ENCODE measurements at regions not wholly inside any gene's neighbourhood (a gene's known extent, or its start where the extent isn't known, plus 50 kb on each side); places are given as distances from the start of the nearest gene placed in this dataset.

GRCh38 chr15:97171556-97171955 lies 788.9 kb upstream of the ARRDC4 start:
- DNase-seq = no peak

- no peak for DNase-seq
Observed at GRCh38 chr15:97174886-97175540, 785.5 kb upstream of the ARRDC4 start.

DNA sequence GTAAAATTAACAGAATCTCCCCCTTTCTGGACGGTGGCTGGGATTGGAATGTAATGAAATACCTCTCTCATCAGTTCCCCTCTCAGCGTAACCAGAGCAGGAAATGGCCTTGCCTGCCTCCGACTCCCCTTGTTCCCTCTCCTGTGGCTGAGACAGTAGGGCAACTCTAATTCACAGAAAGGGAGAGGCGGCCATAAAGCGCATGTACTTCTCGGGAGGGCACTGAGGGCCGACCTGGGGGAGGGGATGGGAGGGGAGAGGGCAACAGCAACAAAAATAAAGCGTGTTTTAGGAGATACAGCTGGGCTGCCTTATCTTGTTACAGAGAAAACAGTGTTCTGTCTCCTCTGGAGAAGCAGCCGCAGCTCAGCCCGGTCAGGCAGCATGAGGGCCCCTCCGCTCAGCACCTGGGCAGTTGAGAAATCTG lies 783.3 kb upstream of the ARRDC4 start:
- peak; percentile 90 for DNase-seq

GRCh38 chr15:97182581-97182980 lies 777.9 kb upstream of the ARRDC4 start:
- no peak for DNase-seq

GRCh38 chr15:97189162-97189780 lies 771.2 kb upstream of the ARRDC4 start:
- no peak for DNase-seq

DNA sequence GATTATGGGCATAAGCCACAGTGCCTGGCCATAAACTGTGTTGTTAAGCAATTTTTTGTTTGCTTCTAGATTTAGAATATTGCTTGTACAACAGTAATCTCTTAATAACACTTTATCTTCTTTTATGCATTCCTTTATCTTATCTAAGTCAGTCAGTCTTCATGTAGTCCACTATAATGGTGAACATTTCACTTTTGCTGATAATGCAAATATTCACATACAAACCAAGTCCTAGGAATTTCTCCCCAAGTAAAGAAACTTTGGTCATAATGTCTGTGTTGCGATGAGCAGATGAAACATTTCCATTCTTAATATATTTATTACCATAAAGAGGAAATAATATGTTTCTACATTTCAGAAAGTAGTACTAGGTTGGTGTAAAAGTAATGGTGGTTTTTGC lies 765.8 kb upstream of the ARRDC4 start:
- no peak for DNase-seq

DNA sequence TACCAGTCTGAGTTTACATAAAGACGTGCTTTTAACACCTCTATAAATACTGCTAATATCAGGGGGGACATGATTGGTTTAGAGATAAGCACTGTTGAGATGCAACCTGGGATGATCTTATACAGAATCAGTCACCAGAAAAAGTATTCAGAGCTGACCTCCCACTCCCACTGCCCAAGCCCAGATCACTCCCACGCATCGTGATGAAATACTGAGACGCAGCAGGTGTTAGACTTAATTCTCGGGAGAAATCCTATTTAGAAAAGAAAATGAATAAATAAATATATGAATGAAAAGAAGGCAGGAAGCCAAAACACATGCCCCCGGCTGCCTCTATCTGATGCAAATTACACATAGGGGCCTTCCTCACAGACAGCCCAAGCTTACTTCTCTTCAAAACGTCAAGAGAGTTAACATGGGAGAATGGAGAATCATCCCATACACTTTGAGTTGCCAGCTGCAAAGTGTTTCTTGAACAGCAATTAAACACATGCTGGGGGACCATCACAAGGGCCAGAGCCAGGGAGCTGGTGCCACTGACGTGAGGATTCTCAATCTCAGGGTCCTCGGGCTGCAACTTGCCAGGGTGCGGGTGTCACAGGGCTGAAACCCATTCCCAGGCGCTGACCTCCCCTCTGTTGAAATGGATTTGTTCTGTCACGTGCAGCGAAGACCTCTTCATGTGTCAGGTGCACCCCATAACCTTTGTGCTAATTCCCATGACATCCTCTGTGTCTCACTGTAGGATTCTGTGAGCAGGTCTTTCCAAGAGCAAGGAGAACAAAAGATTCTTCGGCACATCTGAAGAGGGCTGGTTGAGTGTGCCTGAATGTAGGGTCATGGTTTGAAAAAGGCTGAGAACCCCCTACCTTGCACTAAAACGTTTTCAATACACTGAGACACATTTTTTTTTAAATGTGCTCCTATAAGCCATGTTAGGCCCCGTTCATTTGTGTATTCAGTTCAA lies 764.2 kb upstream of the ARRDC4 start:
- DNase-seq = peak; percentile 20

DNA sequence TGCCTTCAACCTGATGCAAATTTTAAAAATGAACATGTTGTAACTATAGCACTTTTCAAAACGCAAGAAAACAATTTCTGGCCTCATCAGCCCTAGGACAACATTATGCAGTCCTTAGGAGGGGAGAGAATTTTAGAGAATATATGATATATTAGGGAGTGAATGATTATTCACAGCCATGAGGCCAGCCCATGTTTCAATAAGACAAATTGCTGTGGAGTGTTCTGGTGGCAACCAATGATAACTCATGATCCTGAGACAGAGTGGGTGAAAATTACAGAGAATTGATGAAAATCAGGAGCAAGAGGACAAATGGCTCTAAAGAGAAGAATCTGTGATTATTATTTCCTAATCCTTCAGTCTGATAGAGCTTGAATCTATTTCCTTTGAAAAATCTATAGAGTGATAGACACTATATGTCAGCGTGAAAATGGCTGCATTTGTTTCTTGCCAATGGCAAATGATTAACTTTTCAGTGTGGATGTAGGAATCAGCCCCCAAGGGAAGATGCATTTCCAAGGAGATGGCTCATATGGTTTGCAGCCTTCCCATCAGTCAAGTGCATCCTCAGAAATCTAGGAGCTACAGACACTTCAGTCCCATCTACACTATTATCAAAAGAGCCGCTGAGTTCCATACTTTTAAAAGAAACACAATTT lies 761.0 kb upstream of the ARRDC4 start:
- DNase-seq = no peak

DNA sequence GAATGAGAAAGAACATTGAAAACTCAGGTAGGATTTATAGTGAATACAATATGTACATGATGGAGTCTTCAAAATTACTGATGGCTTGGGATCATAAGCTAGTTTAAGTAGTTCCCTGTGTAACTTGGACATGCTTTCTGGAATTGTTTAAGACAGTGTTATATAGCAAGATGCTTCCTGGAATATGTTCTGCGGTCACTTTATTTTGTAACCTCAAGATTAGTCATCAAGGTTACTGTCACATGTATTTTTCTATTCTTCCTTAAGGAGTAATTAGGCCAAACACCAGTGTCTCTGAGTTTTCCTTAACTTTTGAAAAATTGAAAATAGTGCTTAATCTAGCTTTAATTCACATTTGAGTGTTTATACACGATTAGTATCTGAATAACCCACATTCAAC lies 760.3 kb upstream of the ARRDC4 start:
- DNase-seq = no peak

GRCh38 chr15:97210277-97210676 lies 750.2 kb upstream of the ARRDC4 start:
- DNase-seq = no peak

DNA sequence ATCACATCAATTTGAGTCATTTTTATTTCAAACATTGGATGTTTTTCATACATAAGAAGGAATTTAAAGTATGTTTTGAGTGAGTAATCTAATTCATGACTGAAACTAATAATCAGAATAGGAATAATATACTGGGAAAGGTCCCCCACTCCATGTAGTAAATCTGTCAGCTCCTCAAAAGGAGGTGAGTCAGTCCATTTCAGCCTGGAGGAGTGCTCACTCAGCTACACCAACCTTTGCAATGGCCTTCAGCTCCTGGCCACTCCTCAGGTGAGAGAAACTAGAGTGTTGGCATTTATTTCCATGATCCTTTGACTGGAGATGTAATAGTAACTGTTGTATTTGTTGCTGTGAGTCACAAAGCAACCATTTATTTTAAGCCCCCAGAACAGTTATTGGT lies 744.9 kb upstream of the ARRDC4 start:
- no peak for DNase-seq

GRCh38 chr15:97224191-97224641 lies 736.3 kb upstream of the ARRDC4 start:
- DNase-seq = no peak

DNA sequence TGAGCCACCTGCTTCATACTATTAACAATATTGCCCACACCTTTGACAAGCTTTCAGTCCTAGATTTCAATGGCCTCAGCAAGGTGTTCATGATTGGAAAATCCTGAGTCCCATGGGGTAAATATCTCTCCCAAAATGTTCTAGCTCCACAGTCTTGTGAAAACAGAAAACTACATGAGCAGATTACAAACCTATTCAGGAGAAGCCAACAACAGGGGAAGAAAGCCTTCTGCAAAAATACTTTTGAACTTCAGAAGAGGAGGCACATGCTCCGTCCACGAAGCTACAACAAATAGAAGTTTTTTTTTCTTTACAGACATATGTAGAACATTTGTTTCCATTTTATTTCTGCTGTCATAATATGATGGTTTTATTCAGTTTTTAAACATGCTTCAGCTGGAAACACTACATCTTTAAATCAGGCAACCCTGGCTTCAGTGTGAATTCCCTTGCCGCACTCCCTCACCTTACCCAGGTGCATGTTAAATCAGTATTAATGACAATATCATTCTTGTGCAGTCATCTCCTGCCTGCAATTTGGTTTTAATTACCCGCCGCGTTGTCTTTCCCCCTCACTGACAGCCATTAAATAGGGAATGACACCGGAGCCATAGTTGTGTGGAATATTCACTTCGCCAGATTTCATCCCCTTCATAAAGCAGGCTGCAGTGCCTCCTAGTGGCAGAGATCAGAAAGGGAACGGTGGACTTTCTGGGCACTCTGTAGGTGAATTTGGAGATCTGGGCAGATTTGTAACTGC lies 725.5 kb upstream of the ARRDC4 start:
- peak; percentile 90 for DNase-seq

DNA sequence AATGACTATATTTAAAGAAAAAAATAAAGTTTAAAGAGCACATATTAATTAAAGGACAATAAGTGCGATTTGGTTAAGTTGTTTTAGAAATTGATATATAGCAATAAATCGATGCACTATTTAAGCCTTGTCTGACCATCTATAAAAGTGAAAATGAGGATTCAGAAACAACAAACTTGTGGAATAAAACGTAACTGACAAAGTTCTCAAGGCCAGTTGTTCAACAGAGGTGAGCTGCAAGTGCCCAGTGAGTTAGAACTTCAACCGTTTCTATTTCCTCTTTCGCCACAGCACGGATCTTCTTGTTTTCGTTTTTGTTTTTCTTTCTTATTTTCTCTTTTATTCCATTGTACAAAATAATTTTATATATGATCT lies 724.9 kb upstream of the ARRDC4 start:
- DNase-seq = peak; percentile 44

GRCh38 chr15:97236140-97236539 lies 724.4 kb upstream of the ARRDC4 start:
- DNase-seq = no peak

DNA sequence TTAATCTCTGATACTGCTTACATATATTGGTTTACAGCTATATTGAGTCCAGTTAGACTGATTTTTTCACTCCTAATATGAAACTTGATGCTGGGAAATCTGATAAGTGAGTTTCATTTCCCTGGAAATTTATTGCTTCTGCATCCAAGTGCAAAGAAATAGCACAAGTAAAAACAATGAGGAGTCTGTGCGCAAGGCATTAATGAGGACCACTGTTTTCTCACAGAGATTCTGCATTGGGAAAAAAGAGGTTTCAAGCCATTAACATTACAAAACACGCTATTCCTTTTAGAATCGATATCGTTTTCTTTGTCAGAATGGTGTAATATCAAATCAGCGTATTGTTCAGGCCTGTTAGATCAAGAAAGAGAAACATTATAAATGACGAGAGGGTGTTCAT lies 723.3 kb upstream of the ARRDC4 start:
- peak; percentile 28 for DNase-seq

DNA sequence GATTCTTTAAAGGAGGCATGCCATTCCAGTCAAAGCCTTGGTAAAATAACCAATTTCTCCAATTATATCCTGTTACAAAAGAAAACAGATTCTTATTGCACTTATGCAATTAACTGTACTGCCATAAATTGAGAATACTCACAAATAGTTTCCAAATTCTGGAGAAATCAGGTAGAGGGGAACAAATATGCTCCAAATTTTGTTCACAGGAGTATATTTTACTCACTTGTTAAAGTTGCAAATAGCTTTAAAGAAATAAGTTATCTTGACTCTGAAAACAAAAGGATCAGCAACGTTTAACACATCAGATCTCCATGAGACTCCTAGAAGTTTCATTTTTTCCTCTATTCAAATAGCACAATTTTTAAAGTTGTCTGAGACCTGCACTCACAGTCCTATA lies 712.1 kb upstream of the ARRDC4 start:
- no peak for DNase-seq

- no peak for DNase-seq
Observed at GRCh38 chr15:97259943-97260342, 700.6 kb upstream of the ARRDC4 start.

GRCh38 chr15:97301166-97301565 lies 659.3 kb upstream of the ARRDC4 start:
- DNase-seq = no peak

- DNase-seq = peak; percentile 10
Observed at GRCh38 chr15:97316362-97316761, 644.1 kb upstream of the ARRDC4 start.

- DNase-seq = no peak
Observed at GRCh38 chr15:97317163-97317562, 643.3 kb upstream of the ARRDC4 start.
